Endothelial cell of umbilical vein (primary cell): ENCODE measurements at regions not wholly inside any gene's neighbourhood (a gene's known extent, or its start where the extent isn't known, plus 50 kb on each side); places are given as distances from the start of the nearest gene placed in this dataset.
A peak's percentile ranks its signal among the peaks of the same experiment; 100 is the strongest.

Source experiments
- BruUV-seq: library from RNA; stranded (reverse); fragments of 400-500 nt; replicated peaks from 2 replicates; lab custom pipeline; 2021; lab: Mats Ljungman, UMichigan
- CTCF ChIA-PET: fragments of 300-600, 350-600 bp; sonication (Branson Sonifier 250); formaldehyde crosslinking; loops from one replicate; lab custom pipeline; 2021; ENCODE audit warnings: antibody characterized with exemption, inconsistent platforms; lab: Charles Lee
- POLR2A ChIA-PET: fragments of 300-600, 350-600 bp; sonication (Branson Sonifier 250); formaldehyde crosslinking; loops from one replicate; lab custom pipeline; 2021; ENCODE audit warnings: antibody characterized with exemption, inconsistent platforms; lab: Charles Lee
- DNase-seq: peaks from one replicate; pipeline ENCODE4 v3.0.0-alpha.2; 2011; ENCODE audit warnings: low read depth, low spot score
- FAIRE-seq: peaks from 2 replicates; lab custom pipeline; 2011; peaks lifted over from hg19 to GRCh38; lab: Jason Lieb, UNC
- H2AFZ ChIP-seq: 2 replicates; pipeline ENCODE4 v1.6.0; 2012; ENCODE audit warnings: low read depth, low read length, control low read depth, inconsistent platforms
- H3K27ac ChIP-seq: 2 replicates; pipeline ENCODE4 v1.5.1; 2011; ENCODE audit warnings: low read depth, mild to moderate bottlenecking, control low read depth, low read length, moderate library complexity; ENCODE audit not compliant: insufficient read depth
- H3K27me3 ChIP-seq, 2 experiments: 2 replicates each; pipeline versions ENCODE4 v1.6.0 to v1.6.1; 2011; ENCODE audit warnings: low read length in 2 of 2, mixed read lengths in 1 of 2; ENCODE audit not compliant: control insufficient read depth in 2 of 2, insufficient read depth in 2 of 2
- H3K36me3 ChIP-seq, 2 experiments: 2 replicates in 1 of 2; 3 replicates in 1 of 2; pipeline ENCODE4 v1.5.1; 2011; ENCODE audit warnings: low read length in 2 of 2, mild to moderate bottlenecking in 1 of 2, moderate library complexity in 1 of 2; ENCODE audit not compliant: control insufficient read depth in 2 of 2, insufficient read depth in 2 of 2; ENCODE audit errors: extremely low read depth in 1 of 2
- H3K4me1 ChIP-seq: 3 replicates; pipeline ENCODE4 v1.5.1; 2011; ENCODE audit warnings: mild to moderate bottlenecking, low read length; ENCODE audit not compliant: control insufficient read depth, insufficient read depth; ENCODE audit errors: extremely low read depth
- H3K4me2 ChIP-seq: 2 replicates; pipeline ENCODE4 v1.6.1; 2011; ENCODE audit warnings: low read length, control low read depth, mixed read lengths; ENCODE audit not compliant: insufficient read depth
- H3K4me3 ChIP-seq, 3 experiments: fragments of 200-600 bp in 1 of 3; sonication (generic), shearing (Covaris generic) in 1 of 3; replicated peaks in 1 of 3; 2 replicates each; pipeline ENCODE4 v1.5.1; 2011 to 2016; ENCODE audit warnings: control low read depth in 3 of 3, low read length in 3 of 3, mild to moderate bottlenecking in 2 of 3, inconsistent platforms in 1 of 3, low read depth in 1 of 3, moderate library complexity in 1 of 3; ENCODE audit not compliant: insufficient read depth in 1 of 3
- H3K79me2 ChIP-seq: 2 replicates; pipeline ENCODE4 v1.6.0; 2012; ENCODE audit warnings: low read length, inconsistent platforms; ENCODE audit not compliant: control insufficient read depth, insufficient read depth
- H3K9ac ChIP-seq: replicated peaks from 2 replicates; pipeline ENCODE3; 2011; ENCODE audit warnings: low read length, control low read depth; ENCODE audit not compliant: insufficient read depth; ENCODE audit errors: extremely low read depth
- H3K9me1 ChIP-seq: replicated peaks from 3 replicates; pipeline ENCODE4 v1.6.0; 2011; ENCODE audit warnings: mild to moderate bottlenecking, low read length; ENCODE audit not compliant: control insufficient read depth, insufficient read depth; ENCODE audit errors: extremely low read depth
- H3K9me3 ChIP-seq: replicated peaks from 2 replicates; pipeline ENCODE4 v1.5.1; 2012; ENCODE audit warnings: low read length, inconsistent platforms; ENCODE audit not compliant: control insufficient read depth, insufficient read depth
- H4K20me1 ChIP-seq: replicated peaks from 2 replicates; pipeline ENCODE3; 2011; ENCODE audit warnings: mild to moderate bottlenecking, low read length; ENCODE audit not compliant: control insufficient read depth, insufficient read depth; ENCODE audit errors: extremely low read depth
- EZH2 ChIP-seq: IDR thresholded peaks from 2 replicates; pipeline ENCODE4 v1.6.1; 2012; ENCODE audit warnings: borderline replicate concordance, low read depth, mild to moderate bottlenecking, moderate library complexity, low read length, inconsistent platforms; ENCODE audit not compliant: severe bottlenecking
- FOS ChIP-seq: IDR thresholded peaks from 2 replicates; pipeline ENCODE4 v1.6.1; 2011; ENCODE audit warnings: mild to moderate bottlenecking, low read length, moderate library complexity, borderline replicate concordance; ENCODE audit not compliant: insufficient read depth
- GATA2 ChIP-seq: IDR thresholded peaks from 2 replicates; pipeline ENCODE4 v1.7.0; 2011; ENCODE audit warnings: low read depth, mild to moderate bottlenecking, moderate library complexity, mixed read lengths, low read length; ENCODE audit not compliant: insufficient read length, insufficient read depth
- JUN ChIP-seq: IDR thresholded peaks from 2 replicates; pipeline ENCODE4 v1.6.1; 2011; ENCODE audit warnings: borderline replicate concordance, low read depth; ENCODE audit not compliant: insufficient read length, insufficient read depth
- MYC ChIP-seq: IDR thresholded peaks from one replicate; pipeline ENCODE4 v1.6.1; 2011; ENCODE audit warnings: mild to moderate bottlenecking, low read depth, low read length
- POLR2A ChIP-seq: IDR thresholded peaks from 2 replicates; pipeline ENCODE4 v1.6.1; 2012; ENCODE audit warnings: low read depth, mild to moderate bottlenecking, control low read depth, low read length
- POLR2AphosphoS5 ChIP-seq: IDR thresholded peaks from 2 replicates; pipeline ENCODE4 v1.6.1; 2012; ENCODE audit warnings: low read depth, mild to moderate bottlenecking, control low read depth, low read length, moderate library complexity; ENCODE audit not compliant: insufficient read depth
- dilution Hi-C: fragments of 300-500 bp; cut with MboI; formaldehyde crosslinking; loops from one replicate; pipeline ENCODE4 v1.15.0; 2019; ENCODE audit warnings: low sequenced_read_pairs; ENCODE audit not compliant: extremely low pct_ligation_motif_present
- intact Hi-C: fragments of 100-400 bp; cut with micrococcal nuclease; formaldehyde crosslinking; loops from one replicate; pipeline ENCODE4 v1.10.0; 2022
- TF ChIP-seq, protein P1 (sequence below): IDR thresholded peaks from 2 replicates; pipeline ENCODE4 v1.6.1; 2011; ENCODE audit not compliant: insufficient read depth, insufficient read length
- TF ChIP-seq, protein P2 (sequence below), 2 donors: IDR thresholded peaks; 1 replicate in 1 of 2; 2 replicates in 1 of 2; pipeline ENCODE4 v1.5.1; 2011; ENCODE audit warnings: low read length in 2 of 2, mild to moderate bottlenecking in 2 of 2, moderate library complexity in 2 of 2, control low read depth in 1 of 2, inconsistent platforms in 1 of 2, low read depth in 1 of 2; ENCODE audit not compliant: insufficient read depth in 1 of 2; ENCODE audit errors: extremely low read depth in 1 of 2

DNA sequence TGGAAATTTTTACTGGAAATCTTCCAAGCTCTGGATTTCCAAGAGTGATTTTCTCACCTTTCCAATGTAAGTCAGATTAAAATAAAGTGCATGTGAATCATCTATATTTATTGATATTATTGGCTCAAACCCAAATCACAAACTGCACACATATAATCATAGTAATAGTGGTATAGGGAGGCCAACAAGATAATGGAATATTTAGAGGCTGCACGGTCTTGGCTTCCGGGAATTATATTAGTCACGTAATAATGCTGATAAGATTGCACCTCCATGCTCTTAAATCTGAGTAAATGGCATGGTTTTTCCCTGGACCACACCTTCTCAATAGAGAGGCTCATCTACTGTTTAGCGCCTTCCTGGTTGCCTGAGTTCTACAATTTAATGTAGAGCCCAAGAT, 567.1 kb upstream of the NR2F2 start:
- intact Hi-C loops: loop anchor here (1.0 kb wide), 1 partner anchor 29 kb away; no protein-coding TSS in a partner anchor
- FAIRE-seq: peak; percentile 72
- Histone ChIP-seq H2AFZ (no peak overlapping the region), H3K36me3 (no peaks in the 10 kb centered on the region), H3K27ac (no peak overlapping the region), H3K9ac (no peak overlapping the region), H3K27me3 (no peaks in the 10 kb centered on the region), H3K4me1 (peaks cover 10% of the 10 kb centered on the region), H3K4me2 (no peak overlapping the region), H4K20me1 (no peaks in the 10 kb centered on the region), H3K4me3 (no peak overlapping the region), H3K9me3 (no peaks in the 10 kb centered on the region), H3K9me1 (no peaks in the 10 kb centered on the region), H3K79me2 (no peaks in the 10 kb centered on the region)
- TF ChIP-seq POLR2AphosphoS5 (peak; percentile 71), POLR2A (peak; percentile 29), JUN (peak; percentile 55), FOS (peak; percentile 44), GATA2 (peak; percentile 80), EZH2 (no peak), MYC (no peak)
- TF ChIP-seq, protein P1, sequence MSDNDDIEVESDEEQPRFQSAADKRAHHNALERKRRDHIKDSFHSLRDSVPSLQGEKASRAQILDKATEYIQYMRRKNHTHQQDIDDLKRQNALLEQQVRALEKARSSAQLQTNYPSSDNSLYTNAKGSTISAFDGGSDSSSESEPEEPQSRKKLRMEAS: no peak
- no TSS peak for BruUV-seq
- POLR2A ChIA-PET: interaction anchor here (0.6 kb wide), 1 partner anchor 557 kb away, joined by 5 read pairs; no protein-coding TSS in a partner anchor
- dilution Hi-C loops: no loop called here
- DNase-seq: peak; percentile 86
- CTCF ChIA-PET: interaction anchor here (0.7 to 2.0 kb wide), 2 partner anchors 9 to 504 kb away, joined by 4 to 5 read pairs; no protein-coding TSS in a partner anchor

DNA sequence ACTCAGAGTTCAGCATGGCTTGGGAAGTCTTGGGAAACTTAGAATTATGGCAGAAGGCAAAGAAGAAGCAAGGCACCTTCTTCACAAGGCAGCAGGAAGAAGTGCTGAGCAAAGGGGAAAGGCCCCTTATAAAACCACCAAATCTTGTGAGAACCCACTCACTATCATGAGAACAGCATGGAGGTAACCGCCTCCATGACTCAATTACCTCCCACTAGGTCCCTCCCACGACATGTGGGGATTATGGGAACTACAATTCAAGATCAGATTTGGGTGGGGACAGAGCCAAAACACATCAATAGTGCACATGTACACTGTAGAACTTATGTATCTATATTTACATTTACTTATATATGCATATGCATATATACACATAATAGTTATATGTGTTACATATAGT, 565.3 kb upstream of the NR2F2 start:
- Histone ChIP-seq H3K4me1 (peaks cover 14% of the 10 kb centered on the region), H3K79me2 (no peaks in the 10 kb centered on the region), H3K36me3 (no peaks in the 10 kb centered on the region), H3K9me1 (no peaks in the 10 kb centered on the region), H3K4me2 (no peak overlapping the region), H3K27me3 (no peaks in the 10 kb centered on the region), H2AFZ (no peak overlapping the region), H3K9me3 (no peaks in the 10 kb centered on the region), H3K27ac (no peak overlapping the region), H3K4me3 (no peak overlapping the region), H3K9ac (no peak overlapping the region), H4K20me1 (no peaks in the 10 kb centered on the region)
- intact Hi-C loops (no loop called here), dilution Hi-C loops (no loop called here)
- no TSS peak for BruUV-seq
- DNase-seq: no peak
- ChIA-PET POLR2A (no interaction called here), CTCF (no interaction called here)
- TF ChIP-seq, protein P2, sequence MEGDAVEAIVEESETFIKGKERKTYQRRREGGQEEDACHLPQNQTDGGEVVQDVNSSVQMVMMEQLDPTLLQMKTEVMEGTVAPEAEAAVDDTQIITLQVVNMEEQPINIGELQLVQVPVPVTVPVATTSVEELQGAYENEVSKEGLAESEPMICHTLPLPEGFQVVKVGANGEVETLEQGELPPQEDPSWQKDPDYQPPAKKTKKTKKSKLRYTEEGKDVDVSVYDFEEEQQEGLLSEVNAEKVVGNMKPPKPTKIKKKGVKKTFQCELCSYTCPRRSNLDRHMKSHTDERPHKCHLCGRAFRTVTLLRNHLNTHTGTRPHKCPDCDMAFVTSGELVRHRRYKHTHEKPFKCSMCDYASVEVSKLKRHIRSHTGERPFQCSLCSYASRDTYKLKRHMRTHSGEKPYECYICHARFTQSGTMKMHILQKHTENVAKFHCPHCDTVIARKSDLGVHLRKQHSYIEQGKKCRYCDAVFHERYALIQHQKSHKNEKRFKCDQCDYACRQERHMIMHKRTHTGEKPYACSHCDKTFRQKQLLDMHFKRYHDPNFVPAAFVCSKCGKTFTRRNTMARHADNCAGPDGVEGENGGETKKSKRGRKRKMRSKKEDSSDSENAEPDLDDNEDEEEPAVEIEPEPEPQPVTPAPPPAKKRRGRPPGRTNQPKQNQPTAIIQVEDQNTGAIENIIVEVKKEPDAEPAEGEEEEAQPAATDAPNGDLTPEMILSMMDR (IDR thresholded peaks at IDR 0.05; ENCODE audit: extremely low read depth in 1 of 2, insufficient read depth in 1 of 2, low read depth in 1 of 2, low read length in 2 of 2): no peak
- no peak for TF ChIP-seq JUN
- TF ChIP-seq POLR2AphosphoS5: no peak
- TF ChIP-seq, protein P1: no peak
- TF ChIP-seq FOS: no peak
- no peak for TF ChIP-seq GATA2
- TF ChIP-seq POLR2A: no peak
- no peak for FAIRE-seq
